Activated CD4-positive, CD25-positive, alpha-beta regulatory T cell treated with anti-CD3 and anti-CD28 coated beads, Interleukin-2, amount 50 U/mL, for 72 hours (primary cell): ENCODE measurements at regions not wholly inside any gene's neighbourhood (a gene's known extent, or its start where the extent isn't known, plus 50 kb on each side); places are given as distances from the start of the nearest gene placed in this dataset.

Experiments used
- DNase-seq: peaks from one replicate; pipeline ENCODE4 v3.0.0; 2021

DNA sequence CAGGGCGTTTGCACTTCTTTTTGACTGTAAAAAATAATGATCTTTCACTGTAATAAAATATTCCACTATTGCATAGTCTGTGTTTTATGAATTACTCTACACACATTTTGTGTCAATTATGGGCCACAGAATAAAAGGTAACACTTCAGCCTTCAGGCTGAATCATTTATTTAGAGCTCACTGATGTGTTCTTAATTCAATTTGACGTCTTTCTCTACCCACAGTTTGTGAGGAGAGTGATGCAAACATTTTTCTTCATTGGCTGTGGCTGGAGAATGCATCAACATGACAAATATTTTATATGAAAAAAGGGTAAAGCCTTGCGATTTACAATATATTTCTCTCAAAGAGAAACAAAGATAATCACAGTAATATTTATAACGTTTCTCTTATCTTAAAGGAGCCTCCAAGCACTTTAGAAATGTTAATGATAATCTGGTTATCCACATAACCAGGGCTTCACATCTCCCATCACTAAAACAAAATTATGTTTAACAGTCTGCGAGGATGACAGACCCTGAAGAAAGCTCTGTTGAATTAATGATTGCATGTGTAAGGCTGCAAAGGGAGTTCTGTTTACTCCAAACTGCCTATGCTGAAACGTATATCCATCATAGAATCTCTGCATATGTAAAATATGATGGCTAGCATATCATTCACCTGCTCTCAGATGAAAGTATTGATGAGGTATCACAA is 951.3 kb downstream of the ZPLD1 start:
- no peak for DNase-seq

- no peak for DNase-seq
Measured at GRCh38 chr3:103388214-103388613, 953.4 kb downstream of the ZPLD1 start.

DNA sequence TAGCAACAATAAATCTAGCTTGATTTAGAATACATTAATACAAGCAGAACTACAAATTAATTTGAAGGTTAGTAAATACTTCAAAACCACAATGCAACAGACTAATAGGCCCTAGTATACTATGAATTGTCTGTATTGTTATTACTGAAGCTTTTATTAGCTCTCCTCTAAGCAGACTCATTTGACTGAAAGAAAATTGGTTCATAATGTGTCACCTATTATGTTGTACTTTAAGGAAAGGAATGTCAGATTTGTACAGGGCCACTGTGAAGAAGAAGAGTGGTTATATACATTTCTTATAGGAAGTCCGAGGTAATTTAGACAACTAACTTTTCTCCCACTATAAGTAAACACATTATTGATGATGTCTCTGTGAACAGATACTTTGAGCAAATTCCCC is 954.5 kb downstream of the ZPLD1 start:
- no peak for DNase-seq

- no peak for DNase-seq
Measured at GRCh38 chr3:103393395-103394186, 958.8 kb downstream of the ZPLD1 start.

GRCh38 chr3:103403191-103403590 is 968.4 kb downstream of the ZPLD1 start:
- no peak for DNase-seq

- DNase-seq = no peak
Measured at GRCh38 chr3:103406320-103406850, 971.6 kb downstream of the ZPLD1 start.

- no peak for DNase-seq
Measured at GRCh38 chr3:103410231-103410630, 975.4 kb downstream of the ZPLD1 start.

GRCh38 chr3:103421460-103421859 is 986.6 kb downstream of the ZPLD1 start:
- no peak for DNase-seq

DNA sequence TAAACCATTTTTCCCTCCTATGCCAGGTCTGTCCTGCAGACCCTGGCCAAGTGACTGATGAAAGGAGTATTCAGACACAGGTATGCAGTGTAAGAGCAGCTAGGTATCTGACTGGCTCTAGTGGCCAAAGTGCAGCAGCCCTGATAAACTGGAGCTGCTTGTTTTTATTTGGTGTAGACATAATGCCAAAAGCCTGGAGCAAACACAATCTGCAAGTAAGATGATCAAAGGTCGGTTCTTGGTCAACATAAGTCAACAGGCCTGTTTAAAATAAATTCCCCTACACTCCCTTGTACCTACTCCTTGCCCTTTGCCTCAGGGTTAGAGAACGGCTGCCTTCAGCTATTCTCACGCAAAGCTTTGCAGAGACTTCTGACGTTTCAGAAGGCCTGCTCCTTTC is 1003.1 kb downstream of the ZPLD1 start:
- DNase-seq = no peak

- no peak for DNase-seq
Measured at GRCh38 chr3:103440539-103441203, 1005.9 kb downstream of the ZPLD1 start.

DNA sequence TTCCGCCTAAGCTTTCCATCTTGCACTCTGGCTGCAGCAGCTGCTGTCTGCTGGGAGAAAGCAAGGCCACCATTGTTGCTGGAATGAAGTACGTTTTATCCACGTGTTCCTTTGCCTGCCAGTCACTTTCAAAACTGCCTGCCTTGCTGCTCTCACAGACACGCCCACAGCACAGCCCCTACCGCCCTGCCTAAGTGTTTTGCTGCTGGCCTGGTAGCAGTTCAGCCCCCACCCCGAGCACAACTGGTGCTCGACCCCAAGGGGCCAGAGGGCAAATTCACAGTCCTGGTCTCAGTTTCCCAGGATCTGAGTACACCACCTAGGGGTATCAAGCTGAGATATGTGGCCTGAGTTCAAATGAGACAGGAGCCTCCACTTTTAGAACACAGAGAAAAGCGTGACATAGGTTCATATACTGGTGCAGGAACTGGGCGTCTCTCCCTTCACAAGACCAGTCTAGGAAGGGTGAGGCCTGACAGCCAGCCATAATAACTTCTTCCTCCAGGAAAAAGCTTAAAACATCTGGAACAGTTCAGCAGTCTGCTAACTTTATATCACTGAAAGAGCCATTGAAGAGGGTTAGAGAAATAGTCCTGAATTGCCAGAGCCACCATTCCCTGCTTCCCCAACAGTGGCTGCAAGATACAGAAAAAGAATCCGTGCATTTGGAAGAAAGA is 1012.3 kb downstream of the ZPLD1 start:
- no peak for DNase-seq

GRCh38 chr3:103453152-103453551 is 1018.3 kb downstream of the ZPLD1 start:
- no peak for DNase-seq

- DNase-seq = no peak
Measured at GRCh38 chr3:103459815-103460214, 1025.0 kb downstream of the ZPLD1 start.

DNA sequence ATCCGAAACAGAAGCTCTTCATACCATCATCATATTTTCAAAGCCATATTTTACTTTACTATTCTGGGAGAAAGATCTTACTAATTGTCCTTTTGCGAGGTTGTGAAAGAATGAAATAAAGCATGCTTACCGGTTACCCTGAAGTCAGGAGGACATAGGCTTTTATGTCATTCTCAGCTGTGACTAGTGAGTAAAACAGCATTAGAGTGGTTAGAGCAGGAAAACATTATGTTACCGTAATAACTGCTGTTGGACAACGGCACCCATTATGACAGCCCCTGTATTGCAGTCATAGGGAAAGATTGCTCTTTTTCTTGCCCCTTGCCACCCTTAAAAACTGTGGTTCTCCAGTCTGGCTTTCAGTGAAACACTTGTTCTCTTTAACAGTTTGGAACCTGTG is 1035.7 kb downstream of the ZPLD1 start:
- DNase-seq = no peak

DNA sequence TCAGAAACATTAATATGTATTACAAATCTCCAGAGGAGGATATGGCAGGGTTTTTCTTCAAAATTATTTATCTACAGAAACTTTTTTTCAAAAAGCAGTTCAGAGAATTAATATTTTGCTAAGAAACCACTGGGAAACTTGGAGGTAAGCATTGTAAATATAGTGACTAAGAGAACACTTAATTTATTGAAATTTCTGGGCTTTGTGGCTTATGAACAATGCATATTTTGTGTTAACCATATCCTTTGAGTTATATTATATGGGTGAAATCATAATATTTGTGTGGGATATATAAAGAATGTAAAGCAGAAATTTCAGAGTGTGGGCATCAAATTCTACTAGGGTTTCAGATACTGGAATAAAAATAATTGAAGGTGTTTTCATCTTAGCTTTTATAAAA is 1059.2 kb downstream of the ZPLD1 start:
- DNase-seq = no peak

- no peak for DNase-seq
Measured at GRCh38 chr3:103494512-103494911, 1059.7 kb downstream of the ZPLD1 start.

GRCh38 chr3:103495186-103495585 is 1060.4 kb downstream of the ZPLD1 start:
- DNase-seq = no peak

DNA sequence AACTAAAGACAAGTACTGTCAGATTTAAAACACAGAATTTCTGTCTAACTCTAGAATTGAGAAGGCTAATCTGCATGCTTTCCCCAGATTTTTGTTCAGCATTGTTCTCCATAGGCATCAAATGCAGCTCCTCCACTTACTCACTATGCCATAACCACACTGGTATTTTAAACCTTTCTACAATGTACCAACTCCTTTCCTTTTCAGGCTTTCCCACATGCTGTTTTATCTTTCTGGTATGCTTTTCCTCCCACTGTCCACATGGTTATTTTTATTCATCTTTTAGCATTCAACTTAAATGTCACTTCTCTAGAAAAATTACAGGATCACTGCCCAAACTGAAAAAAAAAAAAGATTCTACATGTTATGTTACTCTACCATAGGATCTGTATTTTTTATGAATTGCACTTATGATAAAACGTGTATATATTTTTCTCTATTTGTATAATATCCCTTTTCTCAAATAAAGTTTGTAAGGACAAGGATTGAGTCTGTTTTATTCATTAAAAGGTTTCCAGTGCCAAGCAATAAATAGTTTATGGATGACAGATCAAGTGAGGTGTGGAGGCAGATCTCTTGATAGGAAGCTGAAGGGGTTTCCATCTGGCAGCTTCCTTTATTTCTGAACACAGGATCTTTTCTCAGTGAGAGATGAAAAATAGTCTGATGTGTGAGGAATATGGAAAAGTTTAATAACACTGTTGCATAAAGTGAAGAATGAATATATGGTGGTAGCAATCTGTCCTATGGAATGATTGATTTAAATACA is 1064.5 kb downstream of the ZPLD1 start:
- no peak for DNase-seq

- DNase-seq = no peak
Measured at GRCh38 chr3:103499967-103500366, 1065.2 kb downstream of the ZPLD1 start.

DNA sequence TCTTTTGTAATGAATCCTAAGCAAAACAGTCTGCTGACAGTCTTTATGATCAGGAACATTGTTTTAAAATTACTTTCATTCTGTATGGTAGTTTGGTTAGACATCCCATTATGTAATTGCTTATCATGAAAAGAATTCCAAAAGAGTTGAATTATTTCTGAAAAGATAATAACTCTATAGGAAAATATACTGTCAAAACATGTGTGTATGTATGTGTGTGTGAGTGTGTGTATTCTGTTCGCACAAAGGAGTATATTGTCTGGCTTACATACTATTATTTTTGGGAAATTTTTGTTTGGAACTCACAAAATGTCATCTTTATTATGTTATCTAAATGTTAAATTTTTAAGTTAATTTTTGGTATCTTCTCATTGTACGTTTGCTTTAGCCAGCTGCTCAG is 1075.9 kb downstream of the ZPLD1 start:
- DNase-seq = no peak

GRCh38 chr3:103511891-103512290 is 1077.1 kb downstream of the ZPLD1 start:
- no peak for DNase-seq

- no peak for DNase-seq
Measured at GRCh38 chr3:103512595-103512994, 1077.8 kb downstream of the ZPLD1 start.
